ENCODE measurements at regions not wholly inside any gene's neighbourhood (a gene's known extent, or its start where the extent isn't known, plus 50 kb on each side); places are given as distances from the start of the nearest gene placed in this dataset.

- H3K27me3 ChIP-seq (ENCODE audit: control insufficient read depth, insufficient read depth, low read length): no peaks in the 10 kb centered on the region
- ATAC-seq (no peak), DNase-seq (no peak)
- no peak for TF ChIP-seq CTCF (IDR thresholded peaks at IDR 0.05)
- H3K27me3 Mint-ChIP-seq (ENCODE audit: low read depth in 2 of 2): peaks cover 14 to 15% of the 10 kb centered on the region in 2 donors
- no peak overlapping the region for H3K27ac ChIP-seq (ENCODE audit: low read length)
- H3K9me3 Mint-ChIP-seq: no peaks in the 10 kb centered on the region
- no peak overlapping the region for H3K4me3 Mint-ChIP-seq
- H3K9me3 ChIP-seq (ENCODE audit: control insufficient read depth, insufficient read depth, low read length): no peaks in the 10 kb centered on the region
- intact Hi-C loops (cut with micrococcal nuclease): no loop called here
- no peaks in the 10 kb centered on the region for H3K36me3 ChIP-seq (ENCODE audit: control insufficient read depth, insufficient read depth, low read length)
- no peak overlapping the region for H3K4me3 ChIP-seq (ENCODE audit: low read length)
- H3K27ac Mint-ChIP-seq: no peak overlapping the region
- H3K4me1 Mint-ChIP-seq: no peaks in the 10 kb centered on the region
- no peaks in the 10 kb centered on the region for H3K4me1 ChIP-seq (ENCODE audit: control insufficient read depth, insufficient read depth, low read length)
- 95% methylated on average over 5 of the region's 5 CpGs for WGBS (ENCODE audit: insufficient coverage)
- no peaks in the 10 kb centered on the region for H3K36me3 Mint-ChIP-seq
These were observed 50.9 kb upstream of the GJA5 start for GRCh38 chr1:147811273-147811672.

- intact Hi-C loops (cut with micrococcal nuclease): no loop called here
- Histone ChIP-seq H3K4me1 (ENCODE audit: control insufficient read depth, insufficient read depth, low read length) (no peaks in the 10 kb centered on the region), H3K27me3 (ENCODE audit: control insufficient read depth, insufficient read depth, low read length) (no peaks in the 10 kb centered on the region), H3K36me3 (ENCODE audit: control insufficient read depth, insufficient read depth, low read length) (no peaks in the 10 kb centered on the region), H3K27ac (ENCODE audit: low read length) (no peak overlapping the region), H3K9me3 (ENCODE audit: control insufficient read depth, insufficient read depth, low read length) (no peaks in the 10 kb centered on the region), H3K4me3 (ENCODE audit: low read length) (no peak overlapping the region)
- 70% methylated on average over 3 of the region's 3 CpGs for WGBS (ENCODE audit: insufficient coverage)
- Mint-ChIP-seq H3K9me3 (no peaks in the 10 kb centered on the region), H3K4me3 (no peak overlapping the region), H3K4me1 (no peaks in the 10 kb centered on the region), H3K27me3 (ENCODE audit: low read depth in 2 of 2) (peaks cover 14 to 15% of the 10 kb centered on the region in 2 donors), H3K27ac (no peak overlapping the region), H3K36me3 (no peaks in the 10 kb centered on the region)
- TF ChIP-seq CTCF (IDR thresholded peaks at IDR 0.05): no peak
- DNase-seq (no peak), ATAC-seq (no peak)
These were observed 51.3 kb upstream of the GJA5 start for GRCh38 chr1:147811751-147812150.

- H3K4me1 Mint-ChIP-seq: no peaks in the 10 kb centered on the region
- H3K27ac Mint-ChIP-seq: no peak overlapping the region
- H3K9me3 Mint-ChIP-seq: no peaks in the 10 kb centered on the region
- H3K27me3 Mint-ChIP-seq (ENCODE audit: low read depth in 2 of 2): peaks cover 14 to 15% of the 10 kb centered on the region in 2 donors
- H3K4me1 ChIP-seq (ENCODE audit: control insufficient read depth, insufficient read depth, low read length): no peaks in the 10 kb centered on the region
- no peak overlapping the region for H3K4me3 Mint-ChIP-seq
- DNase-seq: no peak
- H3K36me3 ChIP-seq (ENCODE audit: control insufficient read depth, insufficient read depth, low read length): no peaks in the 10 kb centered on the region
- H3K36me3 Mint-ChIP-seq: no peaks in the 10 kb centered on the region
- ATAC-seq: no peak
- WGBS (ENCODE audit: insufficient coverage): 90% methylated on average over 2 of the region's 2 CpGs
- TF ChIP-seq CTCF (IDR thresholded peaks at IDR 0.05): no peak
- no peak overlapping the region for H3K27ac ChIP-seq (ENCODE audit: low read length)
- no peak overlapping the region for H3K4me3 ChIP-seq (ENCODE audit: low read length)
- H3K27me3 ChIP-seq (ENCODE audit: control insufficient read depth, insufficient read depth, low read length): no peaks in the 10 kb centered on the region
- intact Hi-C loops (cut with micrococcal nuclease): no loop called here
- H3K9me3 ChIP-seq (ENCODE audit: control insufficient read depth, insufficient read depth, low read length): no peaks in the 10 kb centered on the region
These were observed 52.4 kb upstream of the GJA5 start for GRCh38 chr1:147812799-147813198.

GRCh38 chr1:147815503-147815902, 55.1 kb upstream of the GJA5 start:
- TF ChIP-seq CTCF (IDR thresholded peaks at IDR 0.05): no peak
- 96% methylated on average over 2 of the region's 2 CpGs for WGBS (ENCODE audit: insufficient coverage)
- Histone ChIP-seq H3K4me1 (ENCODE audit: control insufficient read depth, insufficient read depth, low read length) (no peaks in the 10 kb centered on the region), H3K36me3 (ENCODE audit: control insufficient read depth, insufficient read depth, low read length) (no peaks in the 10 kb centered on the region), H3K27me3 (ENCODE audit: control insufficient read depth, insufficient read depth, low read length) (no peaks in the 10 kb centered on the region), H3K9me3 (ENCODE audit: control insufficient read depth, insufficient read depth, low read length) (no peaks in the 10 kb centered on the region), H3K4me3 (ENCODE audit: low read length) (no peak overlapping the region), H3K27ac (ENCODE audit: low read length) (no peak overlapping the region)
- H3K4me3 Mint-ChIP-seq: no peak overlapping the region
- ATAC-seq: no peak
- no peak overlapping the region for H3K27ac Mint-ChIP-seq
- H3K27me3 Mint-ChIP-seq (ENCODE audit: low read depth in 2 of 2): peaks cover 17 to 26% of the 10 kb centered on the region in 2 donors
- H3K4me1 Mint-ChIP-seq: no peaks in the 10 kb centered on the region
- intact Hi-C loops (cut with micrococcal nuclease): no loop called here
- no peak for DNase-seq
- no peaks in the 10 kb centered on the region for H3K9me3 Mint-ChIP-seq
- H3K36me3 Mint-ChIP-seq: no peaks in the 10 kb centered on the region

All from natural killer cell (primary cell).